NT2/D1 (cell line): ENCODE measurements at regions not wholly inside any gene's neighbourhood (a gene's known extent, or its start where the extent isn't known, plus 50 kb on each side); places are given as distances from the start of the nearest gene placed in this dataset.

Experiments used
- YY1 ChIP-seq: IDR thresholded peaks from 2 replicates; pipeline ENCODE4 v1.6.1; 2011; ENCODE audit not compliant: insufficient read length, insufficient read depth
- ZNF274 ChIP-seq: IDR thresholded peaks from 2 replicates; pipeline ENCODE4 v1.6.1; 2011; ENCODE audit warnings: mild to moderate bottlenecking, low read depth, low read length

DNA sequence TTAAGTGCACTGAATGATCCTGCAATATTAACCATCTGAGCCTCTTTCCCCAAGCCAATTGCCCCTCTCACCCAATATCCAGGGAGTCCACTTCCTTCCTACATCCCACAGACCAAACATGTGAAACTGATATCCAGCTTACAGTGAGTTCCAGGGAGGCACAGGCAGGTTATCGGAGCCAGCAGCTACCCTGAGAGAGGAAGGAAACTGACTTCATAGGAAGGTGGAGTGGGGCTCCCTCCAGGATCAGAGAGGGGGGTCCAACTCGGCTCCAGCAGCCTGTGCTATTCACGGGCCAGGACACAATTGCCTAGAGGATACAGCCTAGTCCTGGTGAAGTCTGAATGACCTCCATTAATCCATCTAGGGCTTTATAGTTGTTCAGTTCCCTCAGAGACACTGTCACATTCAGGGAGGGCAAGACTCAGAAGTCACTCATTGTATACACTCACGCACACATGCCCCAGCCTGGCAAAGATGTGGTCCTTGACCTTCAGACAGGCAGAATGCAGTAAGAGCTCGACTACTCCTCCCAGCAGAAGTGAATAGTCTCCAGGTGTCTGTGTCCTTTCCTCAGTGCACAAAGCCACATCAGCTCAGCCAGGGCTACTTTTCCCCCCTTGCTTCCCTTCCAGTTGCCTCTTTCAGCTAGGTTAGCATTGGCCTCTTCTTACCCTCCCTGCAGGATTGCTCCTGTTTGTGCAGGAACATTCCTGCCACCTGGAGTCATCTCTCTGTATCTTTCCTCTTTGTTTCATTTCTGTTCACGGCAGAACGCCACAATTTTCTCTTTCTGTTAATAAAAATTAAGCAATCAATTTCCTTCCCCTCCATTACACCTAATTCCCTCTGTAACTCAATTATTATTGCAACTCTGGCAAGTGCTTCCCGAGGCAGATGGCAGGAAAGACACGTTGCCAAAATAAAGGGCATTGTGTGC is 501.7 kb downstream of the ARHGEF28 start:
- no peak for TF ChIP-seq YY1
- no peak for TF ChIP-seq ZNF274
